T-cell (primary cell): ENCODE measurements at regions not wholly inside any gene's neighbourhood (a gene's known extent, or its start where the extent isn't known, plus 50 kb on each side); places are given as distances from the start of the nearest gene placed in this dataset.
"Not testable (repeated sequence)": the region's sequence is repeated elsewhere in the genome, so short reads cannot be mapped to it uniquely, and the experiment has no call there.

Experiments used
- ATAC-seq, 4 experiments: fragments of 200-7000 bp in 3 of 4; fragments of 150-1000 bp in 1 of 4; cut with Tn5 transposase; replicated peaks in 1 of 4; 1 replicate in 3 of 4; 2 replicates in 1 of 4; pipeline ENCODE4 v1.10.0; 2021; ENCODE audit warnings: moderate library complexity in 3 of 4, mild to moderate bottlenecking in 2 of 4, moderate number of reproducible peaks in 1 of 4
- CTCF ChIA-PET, 2 donors: fragments of 300-600 bp; sonication (Branson Sonifier 250); formaldehyde crosslinking; loops; one replicate each; lab custom pipeline; 2022; ENCODE audit warnings: antibody characterized with exemption in 2 of 2; lab: Charles Lee
- POLR2A ChIA-PET, 2 donors: fragments of 300-600 bp; sonication (Branson Sonifier 250); formaldehyde crosslinking; loops; one replicate each; lab custom pipeline; 2022; ENCODE audit warnings: antibody characterized with exemption in 2 of 2; lab: Charles Lee
- DNase-seq, 35 experiments: peaks; one replicate each; pipeline versions ENCODE4 v3.0.0 to v3.0.0-alpha.2; 2013 to 2023
- H3K27ac ChIP-seq: one replicate; pipeline ENCODE4 v1.5.1; 2013; ENCODE audit warnings: low read length
- H3K27me3 ChIP-seq, 2 experiments: replicated peaks in 1 of 2; 1 replicate in 1 of 2; 2 replicates in 1 of 2; pipeline versions ENCODE4 v1.6.1 to v1.7.0; 2013; ENCODE audit warnings: low read length in 1 of 2, mixed read lengths in 1 of 2; ENCODE audit not compliant: control insufficient read depth in 2 of 2, insufficient read depth in 2 of 2; ENCODE audit errors: extremely low read depth in 1 of 2
- H3K36me3 ChIP-seq, 2 donors: 1 replicate in 1 of 2; 2 replicates in 1 of 2; pipeline versions ENCODE4 v1.6.1 to v1.7.0; 2013; ENCODE audit warnings: low read length in 1 of 2; ENCODE audit not compliant: control insufficient read depth in 2 of 2, insufficient read depth in 1 of 2; ENCODE audit errors: extremely low read depth in 1 of 2
- H3K4me1 ChIP-seq, 2 experiments: 1 replicate in 1 of 2; 2 replicates in 1 of 2; pipeline versions ENCODE4 v1.6.1 to v1.7.0; 2013; ENCODE audit warnings: low read length in 2 of 2, mixed read lengths in 1 of 2; ENCODE audit not compliant: insufficient read depth in 2 of 2, control insufficient read depth in 1 of 2; ENCODE audit errors: extremely low read depth in 1 of 2
- H3K4me3 ChIP-seq, 2 donors: 1 replicate in 1 of 2; 2 replicates in 1 of 2; pipeline versions ENCODE4 v1.5.1 to v1.7.0; 2013; ENCODE audit warnings: mild to moderate bottlenecking in 2 of 2, low read length in 1 of 2, moderate library complexity in 1 of 2; ENCODE audit not compliant: control insufficient read depth in 1 of 2; ENCODE audit errors: extremely low read depth in 1 of 2
- H3K9me3 ChIP-seq: 2 replicates; pipeline ENCODE4 v1.7.0; 2013
- H3K27ac Mint-ChIP-seq, 2 donors: one replicate each; pipeline ENCODE4 v1.8.0; 2020 to 2021; ENCODE audit warnings: mild to moderate bottlenecking in 2 of 2, mixed read lengths in 2 of 2
- H3K27me3 Mint-ChIP-seq, 2 donors: one replicate each; pipeline ENCODE4 v1.8.0; 2021 to 2022; ENCODE audit warnings: mixed read lengths in 2 of 2
- H3K36me3 Mint-ChIP-seq: one replicate; pipeline ENCODE4 v1.8.0; 2021; ENCODE audit warnings: mixed read lengths
- H3K4me1 Mint-ChIP-seq, 3 donors: one replicate each; pipeline ENCODE4 v1.8.0; 2020 to 2022; ENCODE audit warnings: mixed read lengths in 3 of 3, mild to moderate bottlenecking in 1 of 3
- H3K4me3 Mint-ChIP-seq, 3 donors: one replicate each; pipeline ENCODE4 v1.8.0; 2020 to 2022; ENCODE audit warnings: mild to moderate bottlenecking in 3 of 3, mixed read lengths in 3 of 3, moderate library complexity in 3 of 3
- H3K9me3 Mint-ChIP-seq, 3 donors: one replicate each; pipeline ENCODE4 v1.8.0; 2020 to 2022; ENCODE audit warnings: mixed read lengths in 3 of 3
- WGBS: methylation state at CpG from one replicate; pipeline ENCODE4 v1.1.5; 2013; ENCODE audit warnings: missing lambda C conversion rate; ENCODE audit not compliant: insufficient coverage; 5-methylcytosine and 5-hydroxymethylcytosine counted together

DNA sequence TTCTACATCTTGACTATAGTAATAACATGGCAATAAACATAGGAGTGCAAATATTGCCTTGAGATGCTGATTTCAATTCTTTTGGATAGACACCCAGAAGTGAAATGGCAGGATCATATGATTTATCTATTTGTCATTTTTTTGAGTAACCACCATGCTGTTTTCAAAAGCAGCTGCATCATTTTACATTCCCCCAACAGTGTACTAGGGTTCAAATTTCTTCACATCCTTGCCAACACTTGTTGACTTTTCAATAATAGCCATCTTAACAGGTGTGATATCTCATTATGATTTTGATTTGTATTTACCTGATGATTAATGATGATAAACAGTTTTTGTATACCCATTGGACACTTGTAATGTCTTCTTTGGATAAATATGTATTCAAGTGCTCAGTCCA lies 90.8 kb downstream of the STRADB start:
- no peaks in the 10 kb centered on the region for H3K27me3 Mint-ChIP-seq
- CTCF ChIA-PET: no interaction called here

DNA sequence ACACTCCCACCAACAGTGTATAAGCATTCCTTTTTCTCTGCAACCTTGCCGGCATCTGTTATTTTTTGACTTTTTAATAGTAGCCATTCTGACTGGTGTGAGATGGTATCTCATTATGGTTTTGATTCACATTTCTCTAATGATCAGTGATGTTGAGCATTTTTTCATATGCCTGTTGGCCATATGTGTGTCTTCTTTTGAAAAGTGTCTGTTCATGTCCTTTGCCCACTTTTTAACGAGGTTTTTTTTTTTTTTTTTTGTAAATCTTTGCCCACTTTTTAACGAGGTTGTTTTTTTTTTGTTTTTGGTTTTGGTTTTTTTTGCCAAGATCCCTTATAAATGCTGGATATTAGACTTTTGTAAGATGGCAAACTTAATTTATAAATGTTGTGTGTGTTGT lies 87.7 kb downstream of the STRADB start:
- H3K27ac Mint-ChIP-seq, H3K36me3 Mint-ChIP-seq, H3K4me1 ChIP-seq, H3K27me3 ChIP-seq, POLR2A ChIA-PET, H3K36me3 ChIP-seq, H3K27ac ChIP-seq, ATAC-seq, H3K27me3 Mint-ChIP-seq, H3K4me1 Mint-ChIP-seq, DNase-seq, H3K9me3 ChIP-seq, H3K4me3 Mint-ChIP-seq, H3K4me3 ChIP-seq: not testable (repeated sequence)
- CTCF ChIA-PET: interaction anchor here in 1 of 2 donors (0.6 kb wide), 1 partner anchor 98 kb away, joined by 3 read pairs; no protein-coding TSS in a partner anchor
- peaks cover 0 to 11% (median 7%) of the 10 kb centered on the region in 3 donors for H3K9me3 Mint-ChIP-seq
- WGBS: 40% methylated on average over 1 of the region's 3 CpGs

More for the DNA sequence above, 90.8 kb downstream of the STRADB start:
- Mint-ChIP-seq H3K36me3 (peaks cover 7% of the 10 kb centered on the region), H3K4me3 (no peak overlapping the region), H3K4me1 (no peaks in the 10 kb centered on the region), H3K27ac (no peak overlapping the region), H3K9me3 (peaks cover 0 to 14% (median 7%) of the 10 kb centered on the region in 3 donors)
- Histone ChIP-seq H3K36me3 (no peaks in the 10 kb centered on the region), H3K4me1 (no peaks in the 10 kb centered on the region), H3K4me3 (no peak overlapping the region), H3K9me3 (no peaks in the 10 kb centered on the region), H3K27ac (no peak overlapping the region), H3K27me3 (no peaks in the 10 kb centered on the region)
- POLR2A ChIA-PET: no interaction called here
- ATAC-seq (no peak), DNase-seq (no peak)

DNA sequence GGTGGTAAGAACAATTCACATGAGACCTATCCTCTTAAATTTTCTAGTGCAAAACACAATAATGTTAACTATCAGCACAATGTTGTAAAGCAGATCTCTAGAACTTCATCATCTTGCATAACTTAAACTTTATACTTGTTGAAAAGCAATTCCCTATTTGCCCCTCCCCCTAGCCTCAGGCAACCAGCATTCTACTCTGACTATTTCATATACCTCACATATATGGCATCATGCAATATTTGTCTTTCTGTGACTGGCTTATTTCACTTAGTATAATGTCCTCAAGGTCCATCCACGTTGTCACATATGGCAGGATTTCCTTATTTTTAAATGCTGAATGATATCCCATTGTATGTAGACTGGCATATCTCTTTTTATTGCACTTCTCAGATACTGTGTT lies 86.5 kb downstream of the STRADB start:
- no peak overlapping the region for H3K27ac Mint-ChIP-seq
- no peak for ATAC-seq
- H3K27me3 Mint-ChIP-seq: no peaks in the 10 kb centered on the region
- H3K9me3 Mint-ChIP-seq: peaks cover 0 to 15% (median 15%) of the 10 kb centered on the region in 3 donors
- DNase-seq: no peak
- WGBS: no CpG with 5 or more reads among the region's 1 CpG
- Histone ChIP-seq H3K4me3 (no peak overlapping the region), H3K27ac (no peak overlapping the region), H3K27me3 (no peaks in the 10 kb centered on the region), H3K36me3 (no peaks in the 10 kb centered on the region), H3K4me1 (no peaks in the 10 kb centered on the region), H3K9me3 (no peaks in the 10 kb centered on the region)
- H3K36me3 Mint-ChIP-seq: peaks cover 7% of the 10 kb centered on the region
- POLR2A ChIA-PET: no interaction called here
- no peak overlapping the region for H3K4me3 Mint-ChIP-seq
- H3K4me1 Mint-ChIP-seq: no peaks in the 10 kb centered on the region
- CTCF ChIA-PET: no interaction called here

GRCh38 chr2:201536754-201537153 lies 85.2 kb downstream of the STRADB start:
- no peak for ATAC-seq
- Mint-ChIP-seq H3K36me3 (peaks cover 7% of the 10 kb centered on the region), H3K27ac (no peak overlapping the region), H3K4me1 (peaks cover 0 to 2% (median 0%) of the 10 kb centered on the region in 3 donors), H3K27me3 (no peaks in the 10 kb centered on the region), H3K4me3 (no peak overlapping the region), H3K9me3 (peaks cover under 1 to 23% (median 17%) of the 10 kb centered on the region in 3 donors)
- no peak for DNase-seq
- no CpG with 5 or more reads among the region's 1 CpG for WGBS
- Histone ChIP-seq H3K27me3 (no peaks in the 10 kb centered on the region), H3K36me3 (no peaks in the 10 kb centered on the region), H3K4me1 (no peaks in the 10 kb centered on the region), H3K27ac (no peak overlapping the region), H3K4me3 (no peak overlapping the region), H3K9me3 (no peaks in the 10 kb centered on the region)
- ChIA-PET POLR2A (interaction anchor here in 1 of 2 donors (0.6 kb wide), 1 partner anchor 61 kb away, joined by 3 read pairs; no protein-coding TSS in a partner anchor), CTCF (no interaction called here)

DNA sequence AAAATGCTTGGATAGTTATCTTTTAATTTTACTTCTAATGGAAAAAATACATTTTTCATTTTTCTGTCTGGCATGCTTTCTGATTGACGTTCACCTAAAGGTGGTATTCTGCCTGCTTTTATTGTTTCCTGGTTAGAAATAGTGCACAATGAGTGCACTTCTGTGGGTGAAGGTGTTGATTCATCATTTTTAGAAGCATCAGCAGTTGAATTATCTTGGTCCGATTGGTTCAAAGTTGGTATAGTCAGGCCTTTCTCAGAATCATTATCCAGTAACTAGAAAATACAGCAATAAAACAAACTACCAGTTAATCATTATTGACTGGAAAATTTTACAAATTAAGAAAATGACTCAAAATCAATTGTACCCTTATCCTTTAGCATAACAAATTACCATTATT lies 84.5 kb downstream of the STRADB start:
- peaks cover 7% of the 10 kb centered on the region for H3K36me3 Mint-ChIP-seq
- Histone ChIP-seq H3K27me3 (no peaks in the 10 kb centered on the region), H3K36me3 (no peaks in the 10 kb centered on the region), H3K27ac (no peak overlapping the region), H3K4me1 (no peaks in the 10 kb centered on the region), H3K4me3 (no peak overlapping the region), H3K9me3 (no peaks in the 10 kb centered on the region)
- DNase-seq (no peak), ATAC-seq (no peak)
- WGBS: 67% methylated on average over 1 of the region's 2 CpGs
- CTCF ChIA-PET: interaction anchor here in 1 of 2 donors (0.5 kb wide), 1 partner anchor 1062 kb away, joined by 3 read pairs; no protein-coding TSS in a partner anchor
- no peak overlapping the region for H3K27ac Mint-ChIP-seq
- POLR2A ChIA-PET: interaction anchor here in 1 of 2 donors (1.1 kb wide), 1 partner anchor 900 kb away, joined by 4 read pairs; no protein-coding TSS in a partner anchor
- no peak overlapping the region for H3K4me3 Mint-ChIP-seq
- H3K27me3 Mint-ChIP-seq: no peaks in the 10 kb centered on the region
- peaks cover 0 to 2% (median 0%) of the 10 kb centered on the region in 3 donors for H3K4me1 Mint-ChIP-seq
- H3K9me3 Mint-ChIP-seq: peaks cover 5 to 27% (median 17%) of the 10 kb centered on the region in 3 donors

GRCh38 chr2:201532686-201533304 lies 81.3 kb downstream of the STRADB start:
- Mint-ChIP-seq H3K4me3 (no peak overlapping the region), H3K9me3 (peaks cover 10 to 42% (median 22%) of the 10 kb centered on the region in 3 donors), H3K36me3 (peaks cover 4% of the 10 kb centered on the region), H3K4me1 (peaks cover 0 to 2% (median 0%) of the 10 kb centered on the region in 3 donors), H3K27ac (no peak overlapping the region), H3K27me3 (no peaks in the 10 kb centered on the region)
- ATAC-seq (no peak), DNase-seq (no peak)
- CTCF ChIA-PET: no interaction called here
- Histone ChIP-seq H3K27ac (no peak overlapping the region), H3K4me1 (no peaks in the 10 kb centered on the region), H3K27me3 (no peaks in the 10 kb centered on the region), H3K36me3 (no peaks in the 10 kb centered on the region), H3K4me3 (no peak overlapping the region), H3K9me3 (no peaks in the 10 kb centered on the region)
- POLR2A ChIA-PET: no interaction called here
- WGBS: 38% methylated on average over 1 of the region's 2 CpGs
